Brain microvascular endothelial cell (primary cell): ENCODE measurements at regions not wholly inside any gene's neighbourhood (a gene's known extent, or its start where the extent isn't known, plus 50 kb on each side); places are given as distances from the start of the nearest gene placed in this dataset.

Experiments used
- DNase-seq: peaks from one replicate; pipeline ENCODE4 v3.0.0-alpha.2; 2020
- H3K27ac ChIP-seq: fragments of 250-450 bp; sonication (Bioruptor Pico); 2 replicates; pipeline ENCODE4 v1.5.1; 2020; ENCODE audit warnings: mild to moderate bottlenecking, moderate library complexity
- H3K27me3 ChIP-seq: fragments of 250-450 bp; sonication (Bioruptor Pico); replicated peaks from 2 replicates; pipeline ENCODE4 v1.5.1; 2020; ENCODE audit warnings: mild to moderate bottlenecking
- H3K36me3 ChIP-seq: fragments of 250-450 bp; sonication (Bioruptor Pico); replicated peaks from 2 replicates; pipeline ENCODE4 v1.5.1; 2020; ENCODE audit warnings: mild to moderate bottlenecking
- H3K4me3 ChIP-seq: 2 replicates; pipeline ENCODE4 v1.5.1; 2011; ENCODE audit warnings: low read depth, mild to moderate bottlenecking, control low read depth, low read length, moderate library complexity
- CTCF ChIP-seq: IDR thresholded peaks from 2 replicates; pipeline ENCODE4 v1.5.1; 2011; ENCODE audit warnings: low read depth, mild to moderate bottlenecking, moderate library complexity, low read length, control low read depth, inconsistent platforms; ENCODE audit errors: missing control alignments
- in situ Hi-C: cut with HindIII; loops from 2 replicates; pipeline ENCODE4 v1.10.0; 2017; ENCODE audit warnings: low sequenced_read_pairs, low pct_ligation_motif_present

GRCh38 chr12:107619831-107620230 lies 65.8 kb upstream of the PWP1 start:
- TF ChIP-seq CTCF: no peak
- in situ Hi-C loops: loop anchor here (25.0 kb wide), 1 partner anchor 483 kb away; no protein-coding TSS in a partner anchor
- H3K36me3 ChIP-seq: no peaks in the 10 kb centered on the region

DNA sequence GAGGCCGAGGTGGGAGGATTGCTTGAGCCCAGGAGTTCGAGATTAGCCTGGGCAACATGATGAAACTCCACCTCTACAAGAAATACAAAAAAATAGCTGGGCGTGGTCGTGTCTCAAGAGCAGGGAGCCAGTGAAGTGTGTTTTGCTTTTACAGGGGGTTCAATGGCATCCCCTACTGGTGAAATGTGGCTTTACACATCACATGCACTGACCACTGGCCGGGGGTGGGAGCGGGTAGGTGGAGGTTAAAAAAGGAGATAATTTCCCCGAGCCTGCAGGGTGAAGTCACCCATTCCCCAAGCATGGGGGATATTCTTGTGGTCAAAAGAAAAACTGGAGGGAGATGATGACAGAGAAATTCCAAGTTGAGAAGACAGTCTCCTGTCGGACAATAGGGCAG lies 63.6 kb upstream of the PWP1 start:
- TF ChIP-seq CTCF: peak; percentile 70
- Histone ChIP-seq H3K27me3 (no peaks in the 10 kb centered on the region), H3K36me3 (no peaks in the 10 kb centered on the region), H3K27ac (no peak overlapping the region), H3K4me3 (no peak overlapping the region)
- peak; percentile 20 for DNase-seq
- in situ Hi-C loops: loop anchor here (25.0 kb wide), 1 partner anchor 485 kb away; no protein-coding TSS in a partner anchor

More at GRCh38 chr12:107619831-107620230, 65.8 kb upstream of the PWP1 start:
- Histone ChIP-seq H3K27me3 (no peaks in the 10 kb centered on the region), H3K27ac (no peak overlapping the region), H3K4me3 (no peak overlapping the region)
- no peak for DNase-seq

DNA sequence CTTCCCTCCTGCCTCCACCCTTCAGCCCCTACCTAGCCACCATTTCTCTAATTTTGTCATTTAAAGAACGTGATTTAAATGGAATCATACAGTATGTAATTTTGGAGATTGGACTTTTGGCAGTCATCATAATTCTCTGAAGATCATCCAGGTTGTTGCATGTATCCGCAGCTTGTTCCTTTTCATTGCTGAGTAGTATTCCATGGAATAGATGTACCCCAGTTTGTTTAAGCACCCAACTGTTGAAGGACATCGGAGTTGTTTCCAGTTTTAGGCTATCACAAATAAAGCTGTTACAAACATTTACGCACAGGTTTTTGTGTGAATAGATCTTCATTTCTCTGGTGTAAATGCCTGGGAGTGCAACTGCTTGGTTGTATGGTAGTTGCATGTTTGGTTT lies 61.1 kb upstream of the PWP1 start:
- Histone ChIP-seq H3K36me3 (no peaks in the 10 kb centered on the region), H3K27ac (no peak overlapping the region), H3K4me3 (no peak overlapping the region), H3K27me3 (no peaks in the 10 kb centered on the region)
- TF ChIP-seq CTCF: no peak
- in situ Hi-C loops: loop anchor here (25.0 kb wide), 1 partner anchor 487 kb away; no protein-coding TSS in a partner anchor
- DNase-seq: no peak

GRCh38 chr12:107631715-107632114 lies 53.9 kb upstream of the PWP1 start:
- no peak for DNase-seq
- in situ Hi-C loops: no loop called here
- Histone ChIP-seq H3K4me3 (no peak overlapping the region), H3K36me3 (no peaks in the 10 kb centered on the region), H3K27ac (no peak overlapping the region), H3K27me3 (no peaks in the 10 kb centered on the region)
- TF ChIP-seq CTCF: no peak

DNA sequence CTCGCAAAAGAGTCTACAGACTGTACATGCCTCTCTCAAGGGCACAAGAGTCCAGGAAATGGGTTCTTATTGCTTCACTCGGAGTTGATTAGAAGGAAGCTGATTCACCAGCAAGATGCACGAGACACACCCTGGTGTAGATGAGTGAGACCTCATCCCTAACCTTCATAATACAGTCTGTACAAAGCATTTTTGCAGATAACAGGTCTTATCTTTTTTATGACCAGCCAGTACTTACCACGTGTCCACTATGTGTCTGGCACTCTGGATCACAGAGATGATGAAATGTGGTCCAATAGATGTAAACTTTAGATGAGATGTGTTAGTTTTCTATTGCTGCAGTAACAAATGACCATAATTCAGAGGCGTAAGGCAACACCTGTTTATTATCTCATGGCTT lies 53.4 kb upstream of the PWP1 start:
- Histone ChIP-seq H3K27me3 (no peaks in the 10 kb centered on the region), H3K4me3 (no peak overlapping the region), H3K36me3 (no peaks in the 10 kb centered on the region), H3K27ac (no peak overlapping the region)
- DNase-seq: peak; percentile 4
- no peak for TF ChIP-seq CTCF
- in situ Hi-C loops: no loop called here

- no peak overlapping the region for H3K27ac ChIP-seq
- TF ChIP-seq CTCF: no peak
- no peak overlapping the region for H3K4me3 ChIP-seq
- DNase-seq: no peak
- no peaks in the 10 kb centered on the region for H3K36me3 ChIP-seq
- H3K27me3 ChIP-seq: no peaks in the 10 kb centered on the region
- in situ Hi-C loops: no loop called here
These were observed 51.1 kb upstream of the PWP1 start for GRCh38 chr12:107634530-107634929.
